SK-N-SH treated with all-trans-retinoic acid at 6 μM for 48 hours (cell line): ENCODE measurements at regions not wholly inside any gene's neighbourhood (a gene's known extent, or its start where the extent isn't known, plus 50 kb on each side); places are given as distances from the start of the nearest gene placed in this dataset.

Experiments used
- ATAC-seq: fragments of 200-7000 bp; cut with Tn5 transposase; 3 replicates; pipeline ENCODE4 v1.9.1; 2020; ENCODE audit warnings: mild to moderate bottlenecking, moderate library complexity
- ARNTL ChIP-seq: fragments of 450-650 bp; formaldehyde crosslinking; IDR thresholded peaks from 2 replicates; pipeline ENCODE4 v1.5.0; 2020; ENCODE audit warnings: low read depth, mild to moderate bottlenecking, moderate library complexity, borderline replicate concordance
- BACH2 ChIP-seq: fragments of 250-450 bp; sonication (Bioruptor Pico); IDR thresholded peaks from 2 replicates; pipeline ENCODE4 v1.9.0; 2021; ENCODE audit warnings: mild to moderate bottlenecking, borderline replicate concordance
- CSDC2 ChIP-seq: fragments of 250-450 bp; sonication (Bioruptor Pico); IDR thresholded peaks from 2 replicates; pipeline ENCODE4 v1.5.0; 2020; ENCODE audit warnings: mild to moderate bottlenecking, moderate library complexity
- GLIS3 ChIP-seq: fragments of 250-450 bp; sonication (Bioruptor Pico); IDR thresholded peaks from 2 replicates; pipeline ENCODE4 v1.5.0; 2020; ENCODE audit warnings: mild to moderate bottlenecking, moderate library complexity
- ISL1 ChIP-seq: fragments of 250-450 bp; sonication (Bioruptor Pico); IDR thresholded peaks from 2 replicates; pipeline ENCODE4 v2.1.2; 2022; ENCODE audit warnings: mild to moderate bottlenecking, moderate library complexity
- OSR1 ChIP-seq: fragments of 250-450 bp; sonication (Bioruptor Pico); IDR thresholded peaks from 2 replicates; pipeline ENCODE4 v1.8.0; 2022; ENCODE audit warnings: moderate library complexity, mild to moderate bottlenecking, inconsistent platforms
- PPARA ChIP-seq: fragments of 250-450 bp; sonication (Bioruptor Pico); IDR thresholded peaks from 2 replicates; pipeline ENCODE4 v1.5.0; 2020; ENCODE audit warnings: mild to moderate bottlenecking, borderline replicate concordance
- RARB ChIP-seq: fragments of 250-450 bp; sonication (Bioruptor Pico); IDR thresholded peaks from 2 replicates; pipeline ENCODE4 v1.8.0; 2021; ENCODE audit warnings: mild to moderate bottlenecking, moderate library complexity
- SNAI2 ChIP-seq: fragments of 250-450 bp; sonication (Bioruptor Pico); IDR thresholded peaks from 2 replicates; pipeline ENCODE4 v1.5.0; 2020; ENCODE audit warnings: mild to moderate bottlenecking, moderate library complexity
- TSHZ2 ChIP-seq: fragments of 250-450 bp; sonication (Bioruptor Pico); IDR thresholded peaks from 2 replicates; pipeline ENCODE4 v1.5.0; 2020; ENCODE audit warnings: mild to moderate bottlenecking, moderate library complexity
- ZC3H10 ChIP-seq: fragments of 250-450 bp; sonication (Bioruptor Pico); IDR thresholded peaks from 2 replicates; pipeline ENCODE4 v1.5.1; 2021; ENCODE audit warnings: mild to moderate bottlenecking, moderate library complexity
- ZFP3 ChIP-seq: fragments of 250-450 bp; sonication (Bioruptor Pico); IDR thresholded peaks from 2 replicates; pipeline ENCODE4 v1.5.0; 2020; ENCODE audit warnings: mild to moderate bottlenecking, moderate library complexity
- ZFP30 ChIP-seq: fragments of 450-650 bp; formaldehyde crosslinking; IDR thresholded peaks from 2 replicates; pipeline ENCODE4 v1.5.0; 2022; ENCODE audit warnings: mild to moderate bottlenecking, moderate library complexity
- ZNF565 ChIP-seq: fragments of 450-650 bp; formaldehyde crosslinking; conservative IDR thresholded peaks from 2 replicates; pipeline ENCODE4 v1.5.0; 2020; ENCODE audit warnings: low read depth, mild to moderate bottlenecking, moderate library complexity
- ZNF70 ChIP-seq: fragments of 450-650 bp; formaldehyde crosslinking; IDR thresholded peaks from 2 replicates; pipeline ENCODE4 v1.5.0; 2020; ENCODE audit warnings: mild to moderate bottlenecking, moderate library complexity
- TF ChIP-seq, protein P1 (sequence below): fragments of 250-450 bp; sonication (Bioruptor Pico); IDR thresholded peaks from 2 replicates; pipeline ENCODE4 v1.5.1; 2020; ENCODE audit warnings: low read depth, mild to moderate bottlenecking, moderate library complexity
- TF ChIP-seq, protein P2 (sequence below): fragments of 250-450 bp; sonication (Bioruptor Pico); IDR thresholded peaks from 2 replicates; pipeline ENCODE4 v1.8.0; 2020; ENCODE audit warnings: mild to moderate bottlenecking, moderate library complexity, borderline replicate concordance
- TF ChIP-seq, protein P3 (sequence below): fragments of 250-450 bp; sonication (Bioruptor Pico); IDR thresholded peaks from 2 replicates; pipeline ENCODE4 v1.8.0; 2021; ENCODE audit warnings: low read depth, mild to moderate bottlenecking, moderate library complexity, borderline replicate concordance

- TF ChIP-seq ISL1 (CRISPR knock-in tag) (no peak), OSR1 (CRISPR knock-in tag) (no peak), BACH2 (no peak), ZFP3 (no peak)
- ATAC-seq, result no peak
These were observed 300.5 kb downstream of the RAP2B start for GRCh38 chr3:153462545-153462944.

DNA sequence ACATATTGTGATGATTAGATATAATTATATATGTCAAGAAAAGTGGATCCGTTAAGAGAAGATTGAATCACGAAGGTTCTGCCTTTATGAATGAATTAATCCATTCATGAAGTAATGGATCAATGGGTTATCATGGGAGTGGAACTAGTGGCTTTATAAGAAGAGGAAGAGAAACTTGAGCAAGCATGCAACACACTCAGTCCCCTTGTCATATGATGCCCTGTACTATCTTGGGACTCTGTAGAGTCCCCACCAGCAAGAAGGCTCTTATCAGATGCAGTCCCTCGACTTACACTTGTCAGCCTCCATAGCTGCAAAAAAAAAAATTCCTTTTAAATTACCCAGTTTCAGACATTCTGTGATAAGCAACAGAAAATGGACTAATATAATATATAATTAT is 301.9 kb downstream of the RAP2B start:
- TF ChIP-seq, protein P1, sequence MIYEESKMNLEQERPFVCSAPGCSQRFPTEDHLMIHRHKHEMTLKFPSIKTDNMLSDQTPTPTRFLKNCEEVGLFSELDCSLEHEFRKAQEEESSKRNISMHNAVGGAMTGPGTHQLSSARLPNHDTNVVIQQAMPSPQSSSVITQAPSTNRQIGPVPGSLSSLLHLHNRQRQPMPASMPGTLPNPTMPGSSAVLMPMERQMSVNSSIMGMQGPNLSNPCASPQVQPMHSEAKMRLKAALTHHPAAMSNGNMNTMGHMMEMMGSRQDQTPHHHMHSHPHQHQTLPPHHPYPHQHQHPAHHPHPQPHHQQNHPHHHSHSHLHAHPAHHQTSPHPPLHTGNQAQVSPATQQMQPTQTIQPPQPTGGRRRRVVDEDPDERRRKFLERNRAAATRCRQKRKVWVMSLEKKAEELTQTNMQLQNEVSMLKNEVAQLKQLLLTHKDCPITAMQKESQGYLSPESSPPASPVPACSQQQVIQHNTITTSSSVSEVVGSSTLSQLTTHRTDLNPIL (CRISPR knock-in tag), result no peak
- TF ChIP-seq GLIS3 (no peak), ZNF565 (CRISPR knock-in tag) (no peak), ZNF70 (no peak), ZC3H10 (CRISPR knock-in tag) (no peak), ARNTL (CRISPR knock-in tag) (no peak)
- TF ChIP-seq, protein P2, sequence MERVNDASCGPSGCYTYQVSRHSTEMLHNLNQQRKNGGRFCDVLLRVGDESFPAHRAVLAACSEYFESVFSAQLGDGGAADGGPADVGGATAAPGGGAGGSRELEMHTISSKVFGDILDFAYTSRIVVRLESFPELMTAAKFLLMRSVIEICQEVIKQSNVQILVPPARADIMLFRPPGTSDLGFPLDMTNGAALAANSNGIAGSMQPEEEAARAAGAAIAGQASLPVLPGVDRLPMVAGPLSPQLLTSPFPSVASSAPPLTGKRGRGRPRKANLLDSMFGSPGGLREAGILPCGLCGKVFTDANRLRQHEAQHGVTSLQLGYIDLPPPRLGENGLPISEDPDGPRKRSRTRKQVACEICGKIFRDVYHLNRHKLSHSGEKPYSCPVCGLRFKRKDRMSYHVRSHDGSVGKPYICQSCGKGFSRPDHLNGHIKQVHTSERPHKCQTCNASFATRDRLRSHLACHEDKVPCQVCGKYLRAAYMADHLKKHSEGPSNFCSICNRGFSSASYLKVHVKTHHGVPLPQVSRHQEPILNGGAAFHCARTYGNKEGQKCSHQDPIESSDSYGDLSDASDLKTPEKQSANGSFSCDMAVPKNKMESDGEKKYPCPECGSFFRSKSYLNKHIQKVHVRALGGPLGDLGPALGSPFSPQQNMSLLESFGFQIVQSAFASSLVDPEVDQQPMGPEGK (CRISPR knock-in tag), result no peak
- TF ChIP-seq, protein P3, sequence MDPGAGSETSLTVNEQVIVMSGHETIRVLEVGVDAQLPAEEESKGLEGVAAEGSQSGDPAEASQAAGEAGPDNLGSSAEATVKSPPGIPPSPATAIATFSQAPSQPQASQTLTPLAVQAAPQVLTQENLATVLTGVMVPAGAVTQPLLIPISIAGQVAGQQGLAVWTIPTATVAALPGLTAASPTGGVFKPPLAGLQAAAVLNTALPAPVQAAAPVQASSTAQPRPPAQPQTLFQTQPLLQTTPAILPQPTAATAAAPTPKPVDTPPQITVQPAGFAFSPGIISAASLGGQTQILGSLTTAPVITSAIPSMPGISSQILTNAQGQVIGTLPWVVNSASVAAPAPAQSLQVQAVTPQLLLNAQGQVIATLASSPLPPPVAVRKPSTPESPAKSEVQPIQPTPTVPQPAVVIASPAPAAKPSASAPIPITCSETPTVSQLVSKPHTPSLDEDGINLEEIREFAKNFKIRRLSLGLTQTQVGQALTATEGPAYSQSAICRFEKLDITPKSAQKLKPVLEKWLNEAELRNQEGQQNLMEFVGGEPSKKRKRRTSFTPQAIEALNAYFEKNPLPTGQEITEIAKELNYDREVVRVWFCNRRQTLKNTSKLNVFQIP (CRISPR knock-in tag), result no peak
- ATAC-seq, result no peak

GRCh38 chr3:153469162-153469561 is 307.1 kb downstream of the RAP2B start:
- TF ChIP-seq ZNF565 (CRISPR knock-in tag) (no peak), ARNTL (CRISPR knock-in tag) (no peak), ZFP30 (CRISPR knock-in tag) (no peak), RARB (no peak), BACH2 (no peak), OSR1 (CRISPR knock-in tag) (no peak), CSDC2 (CRISPR knock-in tag) (no peak), ZNF70 (no peak), GLIS3 (no peak), SNAI2 (no peak), TSHZ2 (CRISPR knock-in tag) (no peak), PPARA (CRISPR knock-in tag) (no peak)
- TF ChIP-seq, protein P3 (CRISPR knock-in tag), result no peak
- TF ChIP-seq, protein P2 (CRISPR knock-in tag), result no peak
- TF ChIP-seq, protein P1 (CRISPR knock-in tag), result no peak
- TF ChIP-seq, all 23 proteins: peak for 0
- ATAC-seq, result no peak
